ENCODE measurements at regions not wholly inside any gene's neighbourhood (a gene's known extent, or its start where the extent isn't known, plus 50 kb on each side); places are given as distances from the start of the nearest gene placed in this dataset.
"Not testable (repeated sequence)": the region's sequence is repeated elsewhere in the genome, so short reads cannot be mapped to it uniquely, and the experiment has no call there.

- DNase-seq = no peak
- peaks cover 4% of the 10 kb centered on the region for H3K27me3 ChIP-seq (replicated peaks)
- no peak overlapping the region for H3K4me3 ChIP-seq (ENCODE audit: low read depth, low read length)
- in situ Hi-C loops (cut with HindIII; ENCODE audit: low pct_ligation_motif_present, low sequenced_read_pairs) = no loop called here
- TF ChIP-seq CTCF (IDR thresholded peaks at IDR 0.05; ENCODE audit: low read depth, low read length, missing control alignments) = no peak
- H3K27ac ChIP-seq = no peak overlapping the region
- H3K36me3 ChIP-seq (replicated peaks) = no peaks in the 10 kb centered on the region
Observed at GRCh38 chr2:120511536-120511935, 165.6 kb downstream of the INHBB start.

- H3K36me3 ChIP-seq (replicated peaks) = no peaks in the 10 kb centered on the region
- DNase-seq = no peak
- peak; percentile 17 for TF ChIP-seq CTCF (IDR thresholded peaks at IDR 0.05; ENCODE audit: low read depth, low read length, missing control alignments)
- no peak overlapping the region for H3K4me3 ChIP-seq (ENCODE audit: low read depth, low read length)
- H3K27me3 ChIP-seq (replicated peaks) = peaks cover 6% of the 10 kb centered on the region
- in situ Hi-C loops (cut with HindIII; ENCODE audit: low pct_ligation_motif_present, low sequenced_read_pairs) = no loop called here
- H3K27ac ChIP-seq = no peak overlapping the region
Observed at GRCh38 chr2:120511947-120512710, 166.2 kb downstream of the INHBB start.

GRCh38 chr2:120513776-120514357 is 167.9 kb downstream of the INHBB start:
- no peak for TF ChIP-seq CTCF (IDR thresholded peaks at IDR 0.05; ENCODE audit: low read depth, low read length, missing control alignments)
- DNase-seq = no peak
- H3K4me3 ChIP-seq (ENCODE audit: low read depth, low read length) = no peak overlapping the region
- in situ Hi-C loops (cut with HindIII; ENCODE audit: low pct_ligation_motif_present, low sequenced_read_pairs) = no loop called here
- H3K27me3 ChIP-seq (replicated peaks) = peaks cover 5% of the 10 kb centered on the region
- no peaks in the 10 kb centered on the region for H3K36me3 ChIP-seq (replicated peaks)
- H3K27ac ChIP-seq = no peak overlapping the region

- no peak overlapping the region for H3K27ac ChIP-seq
- in situ Hi-C loops (cut with HindIII; ENCODE audit: low pct_ligation_motif_present, low sequenced_read_pairs) = no loop called here
- peaks cover 7% of the 10 kb centered on the region for H3K27me3 ChIP-seq (replicated peaks)
- peak; percentile 4 for TF ChIP-seq CTCF (IDR thresholded peaks at IDR 0.05; ENCODE audit: low read depth, low read length, missing control alignments)
- H3K36me3 ChIP-seq (replicated peaks) = no peaks in the 10 kb centered on the region
- H3K4me3 ChIP-seq (ENCODE audit: low read depth, low read length) = no peak overlapping the region
- no peak for DNase-seq
Observed at GRCh38 chr2:120514521-120514920, 168.6 kb downstream of the INHBB start.

GRCh38 chr2:120515066-120515758 is 169.3 kb downstream of the INHBB start:
- H3K4me3 ChIP-seq (ENCODE audit: low read depth, low read length); DNase-seq; in situ Hi-C loops (cut with HindIII; ENCODE audit: low pct_ligation_motif_present, low sequenced_read_pairs); H3K27ac ChIP-seq; H3K36me3 ChIP-seq (replicated peaks); H3K27me3 ChIP-seq (replicated peaks): not testable (repeated sequence)
